ENCODE measurements at regions not wholly inside any gene's neighbourhood (a gene's known extent, or its start where the extent isn't known, plus 50 kb on each side); places are given as distances from the start of the nearest gene placed in this dataset.

DNA sequence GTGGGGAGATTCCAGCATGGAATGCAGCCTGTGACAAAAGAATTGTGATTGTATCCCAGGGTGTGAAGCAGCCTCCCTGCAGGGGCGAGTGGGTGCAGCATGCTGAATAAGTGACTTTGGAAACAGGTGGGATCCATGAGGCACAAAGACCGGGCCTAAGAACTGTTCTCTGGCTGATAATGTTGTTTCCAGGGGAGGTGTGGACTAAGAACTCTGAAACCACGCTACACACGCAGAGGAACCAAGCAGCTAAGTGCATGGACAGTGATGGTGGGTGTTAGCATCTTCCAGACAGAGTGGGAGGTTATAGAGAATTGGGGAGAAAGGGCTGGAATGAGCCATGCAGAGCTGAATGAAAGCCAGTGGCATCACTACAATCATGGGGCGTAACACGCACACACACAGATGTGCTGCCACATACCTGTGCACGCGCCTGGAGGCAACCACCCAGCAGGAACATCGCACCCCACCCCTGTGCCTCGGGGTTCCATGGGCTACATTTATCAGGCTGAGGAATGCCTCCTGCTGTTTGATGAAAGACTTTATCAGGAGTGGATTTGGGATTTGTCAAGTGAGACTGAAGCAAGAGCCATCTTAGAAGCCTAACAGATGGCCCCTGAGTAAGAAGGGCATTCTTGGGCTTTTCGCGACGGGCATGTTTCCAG, 424.5 kb upstream of the SALL3 start:
- no peak for DNase-seq

GRCh38 chr18:78557371-78557770, 422.2 kb upstream of the SALL3 start:
- DNase-seq, result no peak

DNA sequence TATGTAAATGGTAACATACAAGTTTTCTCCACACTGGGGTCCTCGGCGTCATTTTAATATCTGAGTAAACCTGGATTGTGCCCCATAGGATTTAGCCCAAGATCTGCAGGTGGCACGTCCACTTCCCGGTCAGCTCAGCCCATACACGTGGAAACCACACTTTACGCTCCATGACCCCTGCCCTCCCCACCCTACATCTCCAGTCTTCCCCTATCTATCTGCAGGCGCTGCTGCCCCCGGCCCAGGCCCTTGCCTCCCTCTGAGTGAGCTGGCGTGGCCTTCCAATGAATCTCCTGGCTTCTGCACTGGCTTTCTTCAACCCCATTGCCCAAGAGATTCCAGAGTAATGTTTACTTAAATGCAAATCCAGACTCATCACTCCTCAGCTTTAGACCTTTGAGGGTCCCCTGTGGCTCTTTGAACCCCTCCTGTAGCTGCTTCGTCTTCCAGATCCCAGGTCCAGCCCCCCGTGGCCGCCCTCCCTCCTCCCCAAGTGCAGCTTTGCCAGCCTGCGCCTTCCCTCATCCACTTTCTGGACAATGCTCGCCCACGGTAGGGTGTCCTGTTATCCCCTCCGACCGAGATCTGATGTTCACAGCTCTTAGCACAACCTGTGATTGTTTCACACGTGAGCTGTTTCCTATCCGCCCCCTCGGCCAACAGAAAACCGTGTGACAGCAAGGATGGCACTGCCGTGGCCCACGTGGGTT, 421.4 kb upstream of the SALL3 start:
- no peak for DNase-seq

DNA sequence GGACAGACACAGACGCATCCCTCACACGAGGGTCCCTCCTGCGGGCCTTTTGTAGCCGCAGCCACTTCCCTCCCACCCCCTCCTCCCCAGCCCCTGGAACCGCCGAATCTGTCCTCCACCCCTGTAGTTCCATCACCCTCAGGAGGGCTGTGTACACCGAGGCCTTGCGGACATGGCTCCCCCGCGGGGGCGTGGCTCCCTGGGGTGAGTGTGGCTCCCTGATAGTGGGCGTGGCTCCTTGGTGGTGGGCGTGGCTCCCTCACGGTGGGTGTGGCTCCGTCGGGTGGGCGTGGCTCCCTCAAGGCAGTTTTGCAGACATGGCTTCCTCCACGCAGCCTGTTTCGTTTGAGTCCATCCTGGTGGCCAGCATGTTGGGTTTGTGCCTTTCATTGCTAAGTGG, 420.7 kb upstream of the SALL3 start:
- no peak for DNase-seq

- DNase-seq, result no peak
These were observed 420.0 kb upstream of the SALL3 start for GRCh38 chr18:78559584-78559983.

DNA sequence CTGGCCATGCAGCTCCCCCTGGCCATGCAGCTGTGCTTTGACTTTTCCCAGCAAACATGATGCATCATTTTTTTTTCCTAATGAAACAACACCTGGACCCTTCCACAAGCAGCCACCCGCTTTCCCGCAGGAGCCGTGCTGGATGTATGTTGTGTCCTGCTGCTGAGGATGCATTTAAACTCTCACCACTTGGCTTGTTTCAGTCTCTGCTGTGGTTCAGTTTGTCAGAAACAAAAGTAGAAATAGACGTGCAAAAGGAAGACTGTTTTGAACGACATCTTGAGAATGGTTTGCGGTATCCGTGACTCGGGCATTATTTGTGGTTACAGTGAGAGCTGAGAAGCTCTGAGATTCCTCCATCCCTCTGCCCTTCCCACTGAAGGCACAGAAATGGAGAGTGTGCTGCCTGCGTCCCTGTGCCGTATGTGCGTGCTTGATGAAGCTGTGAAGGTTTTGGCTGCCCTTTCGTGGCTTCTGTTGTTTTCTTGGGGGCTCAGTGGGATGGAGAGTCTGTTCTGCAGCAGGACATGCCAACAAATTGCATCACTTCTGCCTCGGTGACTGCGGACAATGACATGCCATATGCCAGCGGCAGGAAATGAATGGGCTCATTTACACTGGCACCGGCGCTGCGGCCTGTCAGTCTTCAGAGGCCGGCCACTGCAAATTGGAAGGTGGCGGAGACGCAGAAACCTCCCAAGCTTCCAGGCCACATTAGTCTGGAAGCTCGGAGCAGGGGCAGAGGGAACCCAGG, 417.7 kb upstream of the SALL3 start:
- no peak for DNase-seq

GRCh38 chr18:78562531-78562961, 417.1 kb upstream of the SALL3 start:
- DNase-seq, result no peak

DNA sequence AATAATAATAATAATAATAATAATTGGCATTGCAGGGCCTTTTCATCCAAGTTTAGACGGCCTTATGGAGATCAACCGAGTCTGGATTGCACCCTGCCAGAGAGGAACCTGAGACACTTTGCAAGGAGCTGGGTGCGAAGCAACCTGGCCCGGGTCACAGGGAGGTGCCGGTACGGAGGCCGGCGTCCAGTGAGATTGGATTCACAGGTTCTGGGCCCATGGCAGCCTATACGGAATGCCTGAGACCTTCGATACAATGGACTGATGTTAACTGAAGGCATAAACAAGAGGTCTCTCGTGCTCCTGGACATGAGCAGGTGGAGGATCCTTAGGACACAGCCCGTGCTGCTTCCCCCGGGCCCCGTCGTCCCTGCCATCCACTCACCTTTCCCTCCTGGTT, 416.5 kb upstream of the SALL3 start:
- DNase-seq, result no peak

- DNase-seq, result no peak
These were observed 415.6 kb upstream of the SALL3 start for GRCh38 chr18:78564030-78564429.

DNA sequence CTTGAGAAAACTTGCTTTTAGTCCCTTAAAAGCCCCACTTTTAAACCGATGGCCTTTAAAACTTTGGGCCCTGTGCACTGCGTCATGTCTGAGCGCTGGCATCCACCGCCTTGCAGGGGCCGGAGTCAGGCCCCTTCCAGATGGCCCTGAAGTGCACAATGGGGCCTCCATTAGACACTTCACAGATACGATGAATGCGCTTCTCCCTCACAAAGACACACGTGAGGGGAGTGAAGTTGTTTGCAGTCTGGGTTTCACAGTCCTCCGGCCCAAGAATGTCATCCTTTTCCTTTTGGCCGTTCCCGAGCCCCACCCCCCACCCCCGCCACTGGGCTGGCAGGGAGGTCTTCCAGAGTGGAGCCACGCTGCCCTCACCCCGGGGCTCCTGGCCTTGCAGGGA, 415.1 kb upstream of the SALL3 start:
- no peak for DNase-seq

- DNase-seq, result no peak
These were observed 414.4 kb upstream of the SALL3 start for GRCh38 chr18:78565240-78565639.

GRCh38 chr18:78566065-78566464, 413.6 kb upstream of the SALL3 start:
- DNase-seq, result no peak

DNA sequence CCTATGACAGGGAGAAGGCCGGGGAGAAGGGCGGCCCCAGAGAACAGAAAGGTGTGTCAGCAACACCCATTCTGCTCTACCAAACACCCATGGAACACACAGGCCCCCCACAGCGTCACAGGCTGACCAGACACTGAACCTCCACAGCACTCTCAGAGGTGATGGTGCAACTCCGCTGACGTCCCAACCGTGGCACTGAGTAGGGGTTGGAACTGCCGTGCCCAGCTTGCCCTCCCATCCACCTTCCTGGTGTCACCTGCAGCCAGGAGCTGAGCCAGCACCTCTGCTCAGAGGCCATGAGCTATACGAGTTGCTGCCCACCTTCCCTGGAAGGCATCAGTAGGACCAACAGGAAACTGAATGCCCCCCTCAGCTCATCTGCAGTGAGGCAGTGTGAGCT, 412.9 kb upstream of the SALL3 start:
- no peak for DNase-seq

DNA sequence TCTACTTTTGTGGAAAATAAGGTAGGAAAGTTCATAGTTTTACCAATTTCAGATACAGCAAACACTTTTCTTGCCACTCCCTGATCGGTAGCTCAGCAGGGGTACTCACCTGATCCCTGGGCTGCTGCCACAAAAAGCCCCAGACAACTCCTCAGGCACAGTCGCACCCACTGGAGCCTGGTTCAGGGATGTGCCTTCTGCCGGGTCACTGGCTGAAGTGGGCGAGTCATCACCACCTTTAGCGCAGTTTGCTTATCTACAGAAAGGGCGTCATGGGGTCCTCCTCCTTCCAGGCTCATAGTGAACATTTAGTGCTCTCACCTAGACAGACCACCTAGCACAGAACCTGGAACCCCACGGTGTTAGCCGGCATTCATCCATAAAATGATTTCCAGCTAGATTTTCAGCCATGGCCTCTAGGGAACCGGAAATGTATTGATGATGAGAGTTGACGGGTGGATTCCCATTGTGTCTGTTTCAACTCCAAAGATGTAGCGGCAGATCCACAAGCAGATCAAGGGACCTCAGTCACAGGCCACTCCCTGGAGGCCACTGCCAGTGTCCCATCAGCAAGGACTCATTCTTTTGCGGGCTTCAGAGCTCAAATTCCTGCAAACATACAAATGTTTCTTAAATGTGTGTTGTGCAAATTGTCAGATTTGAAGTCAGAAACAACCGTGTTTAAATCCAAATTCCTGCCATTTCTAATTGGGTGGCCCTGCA, 408.4 kb upstream of the SALL3 start:
- no peak for DNase-seq

DNA sequence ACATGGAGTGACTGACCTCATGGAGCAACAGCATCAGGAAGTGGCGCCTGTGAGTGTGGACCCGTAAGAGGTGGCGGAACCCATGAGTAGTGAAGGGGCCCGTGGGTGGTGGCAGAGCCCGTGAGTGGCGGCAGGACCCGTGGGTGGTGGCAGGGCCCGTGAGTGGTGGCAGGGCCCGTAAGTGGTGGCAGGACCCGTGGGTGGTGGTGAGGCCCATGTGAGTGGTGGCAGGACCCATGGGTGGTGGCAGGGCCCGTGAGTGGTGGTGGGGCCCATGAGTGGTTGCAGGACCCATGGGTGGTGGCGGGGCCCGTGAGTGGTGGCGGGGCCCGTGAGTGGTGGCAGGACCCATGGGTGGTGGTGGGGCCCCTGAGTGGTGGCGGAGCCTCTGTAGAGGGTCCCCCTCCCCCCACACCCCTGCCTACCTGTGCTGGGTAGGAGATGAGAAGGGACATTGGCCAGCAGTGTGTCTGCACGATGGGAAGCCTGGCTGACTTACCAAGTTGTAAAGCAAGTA, 407.7 kb upstream of the SALL3 start:
- no peak for DNase-seq

GRCh38 chr18:78573773-78574172, 405.8 kb upstream of the SALL3 start:
- DNase-seq, result no peak

- no peak for DNase-seq
These were observed 402.7 kb upstream of the SALL3 start for GRCh38 chr18:78576967-78577366.

DNA sequence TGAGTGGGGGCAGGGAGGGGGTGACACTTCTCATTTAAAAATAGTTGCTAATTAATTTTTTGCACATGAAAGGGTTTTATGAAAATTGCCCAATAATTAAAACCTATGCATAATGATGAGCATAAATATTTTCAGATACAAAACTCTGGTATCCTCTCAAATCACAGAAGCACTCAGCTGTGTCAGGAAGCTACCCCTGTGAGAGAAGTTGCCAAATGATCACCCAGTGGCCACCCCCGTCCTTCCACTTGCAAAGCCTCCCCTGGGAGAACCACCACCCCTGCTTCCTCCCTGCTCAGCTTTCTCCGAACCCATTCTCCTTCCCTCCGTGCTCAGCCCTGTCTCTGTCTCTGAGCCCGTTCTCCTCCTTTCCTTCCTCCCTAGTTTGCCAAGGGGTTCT, 400.2 kb upstream of the SALL3 start:
- no peak for DNase-seq

- DNase-seq, result no peak
These were observed 399.6 kb upstream of the SALL3 start for GRCh38 chr18:78579854-78580577.

DNA sequence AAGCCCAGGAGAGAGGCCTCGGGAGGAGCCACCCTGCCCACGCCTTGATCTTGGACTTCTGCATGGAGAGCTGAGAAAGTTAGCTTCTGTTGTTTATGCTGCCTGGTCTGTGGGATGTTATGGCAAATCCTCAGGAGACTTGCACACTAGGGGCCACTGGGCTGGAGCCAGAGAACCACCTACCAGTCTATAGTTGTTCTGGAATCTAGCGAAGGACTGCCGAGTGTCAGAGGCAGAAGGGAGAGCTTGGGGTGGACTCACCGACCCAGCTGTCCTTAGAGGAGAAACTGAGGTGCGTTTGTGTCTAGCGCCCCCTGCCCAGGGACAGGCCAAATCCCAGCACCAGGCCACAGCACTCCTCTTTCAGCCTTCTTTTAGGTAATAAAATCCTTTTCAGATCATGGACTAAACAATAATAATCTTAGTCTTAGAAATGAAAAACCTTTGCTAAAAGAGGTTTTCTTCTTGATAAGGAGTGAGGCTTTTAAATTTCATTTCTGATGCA, 398.7 kb upstream of the SALL3 start:
- DNase-seq, result no peak

GRCh38 chr18:78582181-78582709, 397.4 kb upstream of the SALL3 start:
- DNase-seq, result no peak

All from T-helper 2 cell (primary cell).